ENCODE measurements at regions not wholly inside any gene's neighbourhood (a gene's known extent, or its start where the extent isn't known, plus 50 kb on each side); places are given as distances from the start of the nearest gene placed in this dataset.

DNA sequence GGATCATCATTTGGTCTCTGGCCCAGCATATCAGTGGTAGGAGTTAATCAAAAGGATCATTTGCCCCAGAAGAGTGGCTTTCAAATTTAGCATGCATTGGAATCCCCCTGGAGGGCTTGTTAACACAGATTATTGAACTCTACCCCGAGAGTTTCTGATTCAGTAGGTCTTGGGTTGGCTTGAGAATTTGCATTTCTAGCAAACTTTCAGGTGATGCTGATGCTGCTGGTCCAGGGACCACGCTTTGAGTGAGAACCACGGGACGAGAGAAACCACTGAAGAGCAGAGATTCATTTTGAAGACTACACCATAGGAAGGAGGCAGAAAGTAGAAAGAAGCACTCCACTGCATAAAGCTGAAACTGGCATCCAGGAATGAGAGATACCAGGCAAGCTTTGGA, 81.3 kb upstream of the DUSP10 start:
- Histone ChIP-seq H3K4ac (replicated peaks; ENCODE audit: insufficient read length, low read depth, low read length) (no peak overlapping the region), H2BK20ac (ENCODE audit: low read length) (no peak overlapping the region), H3K18ac (ENCODE audit: extremely low read depth, low read length) (no peak overlapping the region), H2BK12ac (ENCODE audit: low read depth, low read length) (no peak overlapping the region), H3K56ac (replicated peaks; ENCODE audit: insufficient read length, low read depth, low read length) (no peak overlapping the region), H3K14ac (ENCODE audit: insufficient read length) (no peak overlapping the region), H4K20me1 (replicated peaks in 1 of 2; ENCODE audit: control insufficient read depth in 1 of 2, insufficient read depth in 2 of 2, low read length in 2 of 2) (no peaks in the 10 kb centered on the region), H3K9me3 (ENCODE audit: insufficient read depth in 2 of 2, low read depth in 1 of 2, low read length in 1 of 2) (no peaks in the 10 kb centered on the region), H3K27ac (ENCODE audit: low read depth, low read length) (no peak overlapping the region), H2BK15ac (ENCODE audit: low read length) (no peak overlapping the region), H2BK5ac (ENCODE audit: low read depth, low read length) (no peak overlapping the region), H3K79me2 (ENCODE audit: control insufficient read depth in 1 of 2, insufficient read depth in 2 of 2, low read length in 2 of 2) (no peaks in the 10 kb centered on the region), H3K23me2 (ENCODE audit: low read depth, low read length) (no peaks in the 10 kb centered on the region), H2BK120ac (replicated peaks; ENCODE audit: low read depth, low read length) (no peak overlapping the region), H4K5ac (ENCODE audit: insufficient read length, low read depth, low read length) (no peak overlapping the region), H2AFZ (ENCODE audit: low read length) (no peak overlapping the region), H4K91ac (replicated peaks; ENCODE audit: insufficient read length, low read length) (no peak overlapping the region), H3K36me3 (ENCODE audit: control insufficient read depth in 2 of 4, insufficient read depth in 4 of 4, low read length in 3 of 4) (no peaks in the 10 kb centered on the region; a peak in 1 of 8 replicates), H3K79me1 (ENCODE audit: low read depth, low read length) (no peaks in the 10 kb centered on the region), H3K4me2 (ENCODE audit: insufficient read depth in 1 of 2, low read depth in 2 of 2, low read length in 2 of 2) (no peak overlapping the region), H3K4me3 (ENCODE audit: extremely low read depth in 1 of 4, insufficient read depth in 2 of 4, low read depth in 3 of 4, low read length in 4 of 4) (no peak overlapping the region), H3K4me1 (replicated peaks in 1 of 4; ENCODE audit: control insufficient read depth in 3 of 4, insufficient read depth in 4 of 4, low read length in 3 of 4) (no peaks in the 10 kb centered on the region), H3K9ac (replicated peaks in 1 of 4; ENCODE audit: extremely low read depth in 1 of 4, low read depth in 3 of 4, low read length in 3 of 4) (no peak overlapping the region), H4K8ac (ENCODE audit: extremely low read depth, insufficient read depth, low read length) (no peak overlapping the region), H2AK5ac (ENCODE audit: low read depth, low read length) (no peak overlapping the region), H3K23ac (ENCODE audit: insufficient read length) (no peak overlapping the region), H3K27me3 (replicated peaks in 1 of 4; ENCODE audit: control insufficient read depth in 3 of 4, extremely low read depth in 1 of 4, insufficient read depth in 3 of 4, low read length in 3 of 4) (no peaks in the 10 kb centered on the region)
- no peak for DNase-seq (ENCODE audit: low read depth in 1 of 2, low spot score in 2 of 2)
- TF ChIP-seq PHF8 (conservative IDR thresholded peaks at IDR 0.05; ENCODE audit: low read depth, low read length) (no peak), CHD2 (IDR thresholded peaks at IDR 0.05; ENCODE audit: low read length) (no peak), RFX5 (IDR thresholded peaks at IDR 0.05; ENCODE audit: borderline replicate concordance, low read depth, low read length) (no peak), CEBPB (IDR thresholded peaks at IDR 0.05; ENCODE audit: low read depth, low read length) (no peak), RXRA (IDR thresholded peaks at IDR 0.05; ENCODE audit: insufficient read depth, low read depth, low read length) (no peak), MAFK (IDR thresholded peaks at IDR 0.05; ENCODE audit: low read depth, low read length) (no peak), TBP (IDR thresholded peaks at IDR 0.05; ENCODE audit: low read depth, low read length) (no peak), CBX8 (IDR thresholded peaks at IDR 0.05; ENCODE audit: borderline replicate concordance, low read depth, low read length) (no peak)
- CTCF ChIA-PET (ENCODE audit: partially characterized antibody): no interaction called here
- WGBS, 2 experiments (ENCODE audit: extremely low coverage in 1 of 2, insufficient coverage in 1 of 2, insufficient read length in 1 of 2, insufficient replicate concordance in 2 of 2, low coverage in 1 of 2, low lambda C conversion rate in 2 of 2, missing lambda C conversion rate in 1 of 2): 98% methylated on average over 4 of the region's 4 CpGs; no CpG with 5 or more reads in 1 of the 2 experiments
- FAIRE-seq: no peak
- POLR2A ChIA-PET (ENCODE audit: partially characterized antibody): no interaction called here

All from H1 (cell line).